H1 (cell line): ENCODE measurements at regions not wholly inside any gene's neighbourhood (a gene's known extent, or its start where the extent isn't known, plus 50 kb on each side); places are given as distances from the start of the nearest gene placed in this dataset.

Experiments used
- CBX5 ChIP-seq: fragments of 300-800, 300-1000 bp; sonication (generic); IDR thresholded peaks from 2 replicates; pipeline ENCODE4 v1.7.1; 2016; ENCODE audit warnings: antibody characterized with exemption, low read length, low read depth
- CTCF ChIP-seq, 3 experiments: IDR thresholded peaks; 1 replicate in 2 of 3; 2 replicates in 1 of 3; pipeline versions ENCODE4 v1.5.1 to v1.6.1; 2011; ENCODE audit warnings: low read length in 3 of 3, mild to moderate bottlenecking in 3 of 3, inconsistent platforms in 2 of 3, low read depth in 1 of 3, moderate library complexity in 1 of 3; ENCODE audit not compliant: insufficient read depth in 1 of 3; ENCODE audit errors: control extremely low read depth in 1 of 3
- EGR1 ChIP-seq: IDR thresholded peaks from 2 replicates; pipeline ENCODE4 v1.6.1; 2011; ENCODE audit warnings: low read depth, low read length, borderline replicate concordance
- EZH2 ChIP-seq: fragments of 200-600 bp; sonication (generic); IDR thresholded peaks from 2 replicates; pipeline ENCODE4 v1.7.1; 2012; ENCODE audit warnings: low read depth, mild to moderate bottlenecking, moderate library complexity, low read length, inconsistent platforms; ENCODE audit not compliant: severe bottlenecking
- KDM1A ChIP-seq: fragments of 200-600, 300-600 bp; sonication (generic); IDR thresholded peaks from 2 replicates; pipeline ENCODE4 v1.7.1; 2016; ENCODE audit warnings: mild to moderate bottlenecking, low read length, borderline replicate concordance
- POLR2AphosphoS5 ChIP-seq: IDR thresholded peaks from 2 replicates; pipeline ENCODE4 v1.6.1; 2011; ENCODE audit warnings: low read depth, low read length
- RNF2 ChIP-seq: fragments of 200-900, 300-1000 bp; sonication (generic); IDR thresholded peaks from 2 replicates; pipeline ENCODE4 v1.7.1; 2016; ENCODE audit warnings: borderline replicate concordance, low read depth, mild to moderate bottlenecking, antibody characterized with exemption, low read length; ENCODE audit not compliant: poor library complexity, severe bottlenecking; ENCODE audit errors: missing control alignments
- RXRA ChIP-seq: IDR thresholded peaks from 2 replicates; pipeline ENCODE4 v1.6.1; 2011; ENCODE audit warnings: low read depth, mild to moderate bottlenecking, low read length, moderate library complexity; ENCODE audit not compliant: insufficient read depth
- SIX5 ChIP-seq: IDR thresholded peaks from 2 replicates; pipeline ENCODE4 v1.6.1; 2011; ENCODE audit warnings: mild to moderate bottlenecking, low read depth, low read length
- USF2 ChIP-seq: IDR thresholded peaks from 2 replicates; pipeline ENCODE4 v1.6.1; 2011; ENCODE audit warnings: low read length, improper control_type of control experiment

GRCh38 chr3:147613725-147614124 is 204.6 kb downstream of the ZIC1 start:
- TF ChIP-seq CTCF (IDR thresholded peaks at IDR 0.05; ENCODE audit: control extremely low read depth in 1 of 3, insufficient read depth in 1 of 3, low read depth in 1 of 3, low read length in 3 of 3) (no peak), EGR1 (no peak), KDM1A (no peak), POLR2AphosphoS5 (no peak), CBX5 (no peak), SIX5 (no peak), EZH2 (no peak), RNF2 (no peak), RXRA (no peak), USF2 (no peak)
